Naive B cell (primary cell): ENCODE measurements at regions not wholly inside any gene's neighbourhood (a gene's known extent, or its start where the extent isn't known, plus 50 kb on each side); places are given as distances from the start of the nearest gene placed in this dataset.
A peak's percentile ranks its signal among the peaks of the same experiment; 100 is the strongest.
"Not testable (repeated sequence)": the region's sequence is repeated elsewhere in the genome, so short reads cannot be mapped to it uniquely, and the experiment has no call there.

Experiments used
- ATAC-seq, 2 donors: fragments of 150-1000 bp; cut with Tn5 transposase; 2 replicates each; pipeline ENCODE4 v1.10.0; 2021; ENCODE audit warnings: low read depth in 2 of 2, mild to moderate bottlenecking in 2 of 2, moderate library complexity in 2 of 2
- DNase-seq: peaks from one replicate; pipeline ENCODE4 v3.0.0; 2022
- H3K27ac Mint-ChIP-seq, 6 donors: one replicate each; pipeline ENCODE4 v1.8.0; 2020 to 2022; ENCODE audit warnings: mild to moderate bottlenecking in 6 of 6, mixed read lengths in 6 of 6, moderate library complexity in 5 of 6, inconsistent platforms in 2 of 6
- H3K27me3 Mint-ChIP-seq, 3 donors: one replicate each; pipeline ENCODE4 v1.8.0; 2021 to 2022; ENCODE audit warnings: mixed read lengths in 3 of 3, mild to moderate bottlenecking in 1 of 3
- H3K36me3 Mint-ChIP-seq, 2 donors: one replicate each; pipeline ENCODE4 v1.8.0; 2020 to 2022; ENCODE audit warnings: mixed read lengths in 2 of 2, inconsistent platforms in 1 of 2, mild to moderate bottlenecking in 1 of 2
- H3K4me1 Mint-ChIP-seq, 3 donors: one replicate each; pipeline ENCODE4 v1.8.0; 2020 to 2022; ENCODE audit warnings: mixed read lengths in 3 of 3, inconsistent platforms in 1 of 3, mild to moderate bottlenecking in 1 of 3, moderate library complexity in 1 of 3
- H3K4me3 Mint-ChIP-seq, 8 donors: one replicate each; pipeline ENCODE4 v1.8.0; 2020 to 2022; ENCODE audit warnings: mild to moderate bottlenecking in 8 of 8, mixed read lengths in 8 of 8, moderate library complexity in 8 of 8, inconsistent platforms in 2 of 8
- H3K9me3 Mint-ChIP-seq, 7 donors: one replicate each; pipeline ENCODE4 v1.8.0; 2020 to 2022; ENCODE audit warnings: mixed read lengths in 7 of 7, mild to moderate bottlenecking in 5 of 7, inconsistent platforms in 2 of 7, moderate library complexity in 1 of 7

DNA sequence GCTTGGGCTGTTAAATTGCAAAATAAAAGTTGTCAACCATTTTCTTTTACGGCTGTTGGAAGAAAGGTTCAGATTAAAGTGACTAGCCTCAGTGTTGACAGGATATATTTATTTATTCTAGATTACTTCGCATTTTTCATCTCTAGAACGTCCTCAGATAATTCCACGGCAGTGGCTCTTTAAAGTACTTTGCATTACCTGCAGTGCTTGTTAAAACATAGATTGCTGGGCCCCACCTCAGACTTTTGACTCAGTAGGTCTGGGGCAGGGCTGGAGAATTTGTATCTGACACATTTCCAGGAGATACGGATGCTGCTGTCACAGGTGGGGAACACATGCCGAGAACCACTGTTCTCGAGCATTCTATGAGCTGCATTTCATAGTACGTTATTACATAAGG lies 292.7 kb downstream of the EDEM1 start:
- no peak for ATAC-seq
- no peak overlapping the region for H3K4me3 Mint-ChIP-seq
- H3K36me3 Mint-ChIP-seq: no peaks in the 10 kb centered on the region
- DNase-seq: no peak
- H3K27me3 Mint-ChIP-seq: peaks cover 0 to 5% (median 1%) of the 10 kb centered on the region in 3 donors
- H3K4me1 Mint-ChIP-seq: no peaks in the 10 kb centered on the region
- H3K27ac Mint-ChIP-seq: no peak overlapping the region
- H3K9me3 Mint-ChIP-seq: peaks cover 0 to 2% (median 0%) of the 10 kb centered on the region in 7 donors

DNA sequence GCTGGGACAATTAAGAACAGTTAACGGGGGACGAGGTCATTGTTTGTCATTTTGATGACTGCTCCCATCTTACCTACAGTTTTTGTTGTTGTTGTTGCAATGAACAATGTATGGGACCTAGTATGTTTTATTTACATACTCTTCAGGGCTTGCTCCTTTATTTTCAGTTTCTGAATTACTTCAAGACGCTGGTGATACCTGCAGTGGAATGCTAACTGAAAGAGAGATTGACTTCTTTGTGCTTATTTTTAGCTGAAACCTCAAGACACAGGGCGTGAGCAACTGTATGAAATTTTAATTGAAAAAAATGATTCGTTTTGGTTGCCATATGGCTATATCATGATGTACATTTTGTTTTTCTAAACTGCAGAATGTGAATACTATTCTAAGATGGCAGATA lies 297.9 kb downstream of the EDEM1 start:
- peaks cover 0 to 7% (median 0%) of the 10 kb centered on the region in 3 donors for H3K27me3 Mint-ChIP-seq
- H3K27ac Mint-ChIP-seq: no peak overlapping the region
- no peaks in the 10 kb centered on the region for H3K36me3 Mint-ChIP-seq
- DNase-seq (no peak), ATAC-seq (no peak)
- H3K4me3 Mint-ChIP-seq: no peak overlapping the region
- H3K9me3 Mint-ChIP-seq: peaks cover 0 to 5% (median 0%) of the 10 kb centered on the region in 7 donors
- H3K4me1 Mint-ChIP-seq: peaks cover 0 to 2% (median 0%) of the 10 kb centered on the region in 3 donors

DNA sequence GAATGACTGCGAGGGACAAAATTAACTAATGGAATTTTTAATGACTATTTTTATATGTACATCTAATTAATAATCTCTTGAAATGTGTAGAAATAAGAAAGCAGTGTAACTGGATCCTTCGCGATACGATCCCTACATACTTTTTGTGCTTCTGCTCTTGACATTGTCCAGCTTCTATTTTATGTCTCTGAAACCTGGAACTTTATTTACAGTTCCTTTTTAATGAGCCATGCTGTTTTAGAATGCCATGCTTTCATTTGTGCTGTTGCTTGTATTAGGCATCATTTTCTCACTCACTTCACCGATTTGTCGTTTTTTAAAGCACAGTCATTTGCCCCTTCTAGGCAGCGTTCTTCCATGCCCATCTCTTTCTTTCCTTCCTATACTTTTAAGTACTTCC lies 301.3 kb downstream of the EDEM1 start:
- Mint-ChIP-seq H3K27me3 (peaks cover 0 to 14% (median 6%) of the 10 kb centered on the region in 3 donors), H3K4me1 (peaks cover 0 to 2% (median 0%) of the 10 kb centered on the region in 3 donors), H3K4me3 (no peak overlapping the region), H3K36me3 (no peaks in the 10 kb centered on the region), H3K27ac (no peak overlapping the region), H3K9me3 (peaks cover 0 to 5% (median 0%) of the 10 kb centered on the region in 7 donors)
- ATAC-seq (no peak), DNase-seq (no peak)

DNA sequence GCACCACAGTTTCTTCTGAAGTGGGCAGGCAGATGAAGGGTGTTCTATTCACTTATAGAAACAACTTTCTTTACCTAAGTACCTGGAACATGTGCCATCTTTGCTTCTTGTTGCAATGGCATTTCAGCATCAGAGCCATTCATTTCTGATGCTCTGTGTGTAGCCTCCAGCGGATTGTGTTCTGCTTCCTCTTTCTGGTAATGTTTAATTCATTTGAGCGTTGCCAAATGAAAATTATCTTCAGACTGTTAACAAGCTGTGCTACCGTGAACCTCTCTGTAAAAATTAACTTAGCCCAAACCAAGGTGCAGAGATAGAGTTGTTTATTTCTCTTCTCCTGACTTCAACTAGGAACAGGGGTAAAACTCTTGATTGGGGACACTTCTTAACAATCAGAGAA lies 302.0 kb downstream of the EDEM1 start:
- ATAC-seq (no peak), DNase-seq (no peak)
- Mint-ChIP-seq H3K36me3 (no peaks in the 10 kb centered on the region), H3K4me3 (no peak overlapping the region), H3K4me1 (peaks cover 0 to 2% (median 0%) of the 10 kb centered on the region in 3 donors), H3K27ac (no peak overlapping the region), H3K27me3 (peaks cover 0 to 14% (median 6%) of the 10 kb centered on the region in 3 donors), H3K9me3 (peaks cover 0 to 5% (median 0%) of the 10 kb centered on the region in 7 donors)

DNA sequence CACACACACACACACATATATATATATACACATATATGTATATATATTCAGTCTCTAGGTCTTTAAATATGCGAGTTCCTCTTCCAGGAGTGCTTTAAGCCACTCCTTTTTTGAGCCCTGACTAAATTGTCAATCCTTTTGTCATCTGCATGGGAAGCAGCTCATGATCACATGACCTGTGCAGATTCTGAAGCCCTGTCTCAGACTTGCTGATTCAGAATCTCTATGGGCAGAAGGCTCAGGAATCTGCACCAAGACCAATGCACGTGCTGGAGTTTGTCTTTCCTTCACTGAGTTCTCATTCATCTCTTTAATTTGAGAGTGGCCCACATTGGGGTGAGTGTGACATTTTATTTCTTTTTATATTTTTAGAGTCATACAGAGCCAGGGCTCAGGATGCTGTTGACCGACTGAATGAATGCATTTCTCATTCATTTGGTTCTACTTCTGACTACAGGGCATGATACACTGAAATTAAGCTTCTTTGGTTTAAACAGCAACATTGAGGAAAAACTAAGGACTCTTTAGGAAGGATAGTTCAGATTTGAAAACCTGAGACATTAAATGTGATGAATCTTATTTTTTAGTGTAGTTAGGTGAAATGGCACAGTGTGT lies 307.5 kb downstream of the EDEM1 start:
- ATAC-seq: no peak
- no peak overlapping the region for H3K27ac Mint-ChIP-seq
- H3K9me3 Mint-ChIP-seq: no peaks in the 10 kb centered on the region

DNA sequence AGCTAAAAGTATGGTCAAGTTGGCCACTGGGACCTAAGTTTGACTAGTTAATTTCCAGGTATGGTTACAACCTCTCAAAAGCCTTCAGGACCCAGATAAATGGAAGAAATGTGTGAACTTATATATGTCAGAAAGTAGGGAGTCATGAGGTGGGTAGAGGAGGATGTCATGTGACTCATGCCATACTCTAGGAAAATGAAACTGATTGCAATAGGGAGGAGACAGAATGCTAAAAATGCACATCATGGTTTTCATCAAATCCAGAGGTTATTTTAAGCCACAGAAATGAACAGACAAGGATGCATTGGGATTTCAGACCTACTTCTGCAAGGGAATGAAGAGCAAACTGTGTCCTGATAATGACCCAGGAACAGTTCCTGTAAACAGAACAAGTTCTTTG lies 310.0 kb downstream of the EDEM1 start:
- Mint-ChIP-seq H3K4me3 (no peak overlapping the region), H3K9me3 (no peaks in the 10 kb centered on the region), H3K4me1 (peaks cover 5 to 10% (median 7%) of the 10 kb centered on the region in 3 donors), H3K27me3 (no peaks in the 10 kb centered on the region), H3K36me3 (no peaks in the 10 kb centered on the region), H3K27ac (no peak overlapping the region)
- DNase-seq (no peak), ATAC-seq (no peak)

More for the DNA sequence above, 307.5 kb downstream of the EDEM1 start:
- Mint-ChIP-seq H3K36me3 (no peaks in the 10 kb centered on the region), H3K4me3 (no peak overlapping the region), H3K27me3 (peaks cover 0 to 8% (median 6%) of the 10 kb centered on the region in 3 donors), H3K4me1 (peaks cover 5 to 8% (median 7%) of the 10 kb centered on the region in 3 donors)
- no peak for DNase-seq

DNA sequence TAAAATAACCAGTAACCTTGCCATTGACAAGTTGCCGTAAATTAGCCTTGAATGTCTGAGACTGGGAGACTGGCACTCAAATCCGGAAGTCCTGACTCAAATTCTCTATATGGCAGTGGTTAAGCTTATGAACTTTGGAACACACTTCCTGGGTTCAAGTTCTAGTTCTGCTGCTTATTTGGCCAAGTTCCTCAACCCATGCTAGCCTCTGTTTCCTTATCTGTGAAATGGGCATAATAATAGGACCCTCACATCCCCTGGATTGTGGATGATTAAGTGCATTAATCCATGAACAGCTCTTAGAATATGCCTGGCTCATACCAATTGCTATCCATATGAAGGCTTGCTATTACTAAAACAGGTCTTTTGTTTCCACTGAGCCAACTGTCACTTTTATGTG lies 311.5 kb downstream of the EDEM1 start:
- no peaks in the 10 kb centered on the region for H3K36me3 Mint-ChIP-seq
- no peaks in the 10 kb centered on the region for H3K27me3 Mint-ChIP-seq
- peaks cover 5 to 10% (median 7%) of the 10 kb centered on the region in 3 donors for H3K4me1 Mint-ChIP-seq
- H3K27ac Mint-ChIP-seq: no peak overlapping the region
- ATAC-seq (no peak), DNase-seq (no peak)
- H3K9me3 Mint-ChIP-seq: peaks cover 0 to 2% (median 0%) of the 10 kb centered on the region in 7 donors
- no peak overlapping the region for H3K4me3 Mint-ChIP-seq

DNA sequence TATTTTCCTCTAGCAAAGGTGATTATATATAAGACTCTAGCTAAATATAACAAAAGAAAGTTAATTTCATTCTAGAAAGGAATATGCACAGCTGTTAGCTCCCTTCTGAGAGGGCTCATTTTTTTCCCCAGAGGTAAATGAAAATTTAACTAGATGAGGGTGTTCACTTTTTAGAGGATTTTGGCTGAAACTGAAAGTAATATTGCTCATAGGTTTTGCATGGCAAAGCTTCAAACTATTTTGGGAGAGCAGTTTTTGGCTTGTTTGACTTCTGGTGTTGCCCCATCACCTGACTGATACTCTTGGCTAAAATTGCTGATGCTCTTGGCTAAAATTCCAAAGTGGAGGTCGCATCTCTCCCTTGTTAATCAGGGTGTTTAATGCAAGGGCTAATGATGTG lies 311.9 kb downstream of the EDEM1 start:
- Mint-ChIP-seq H3K9me3 (peaks cover 0 to 2% (median 0%) of the 10 kb centered on the region in 7 donors), H3K27me3 (no peaks in the 10 kb centered on the region), H3K4me3 (no peak overlapping the region), H3K4me1 (peaks cover 5 to 10% (median 7%) of the 10 kb centered on the region in 3 donors), H3K27ac (peak overlapping the region in 2 of 6 donors; percentile 33 to 82), H3K36me3 (no peaks in the 10 kb centered on the region)
- no peak for DNase-seq
- no peak for ATAC-seq

DNA sequence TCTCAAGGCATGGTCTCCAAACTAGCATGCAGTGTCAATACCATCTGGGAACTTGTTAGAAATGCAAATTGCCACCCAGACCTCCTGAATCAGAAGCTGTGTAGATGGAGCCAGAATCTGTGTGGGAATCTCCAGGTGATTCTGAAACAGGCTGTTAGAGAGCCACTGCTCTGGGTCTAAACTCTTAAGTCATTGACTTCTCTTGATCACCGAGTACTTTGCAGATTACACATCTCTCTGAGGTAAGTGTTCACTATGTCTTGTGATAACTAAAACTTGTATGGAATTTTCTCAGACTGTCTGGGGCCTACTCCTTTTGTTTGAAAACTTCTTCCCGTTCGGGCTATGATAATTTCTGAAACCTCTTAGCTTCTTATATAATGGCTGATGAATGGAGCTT lies 315.6 kb downstream of the EDEM1 start:
- no peak for DNase-seq
- H3K36me3 Mint-ChIP-seq: peaks cover 4 to 8% of the 10 kb centered on the region in 2 donors
- H3K4me1 Mint-ChIP-seq: peaks cover 5 to 10% (median 7%) of the 10 kb centered on the region in 3 donors
- peak overlapping the region in 1 of 6 donors; percentile 12 for H3K27ac Mint-ChIP-seq
- no peaks in the 10 kb centered on the region for H3K27me3 Mint-ChIP-seq
- H3K4me3 Mint-ChIP-seq: no peak overlapping the region
- ATAC-seq: no peak
- H3K9me3 Mint-ChIP-seq: peaks cover 3 to 10% (median 5%) of the 10 kb centered on the region in 7 donors

DNA sequence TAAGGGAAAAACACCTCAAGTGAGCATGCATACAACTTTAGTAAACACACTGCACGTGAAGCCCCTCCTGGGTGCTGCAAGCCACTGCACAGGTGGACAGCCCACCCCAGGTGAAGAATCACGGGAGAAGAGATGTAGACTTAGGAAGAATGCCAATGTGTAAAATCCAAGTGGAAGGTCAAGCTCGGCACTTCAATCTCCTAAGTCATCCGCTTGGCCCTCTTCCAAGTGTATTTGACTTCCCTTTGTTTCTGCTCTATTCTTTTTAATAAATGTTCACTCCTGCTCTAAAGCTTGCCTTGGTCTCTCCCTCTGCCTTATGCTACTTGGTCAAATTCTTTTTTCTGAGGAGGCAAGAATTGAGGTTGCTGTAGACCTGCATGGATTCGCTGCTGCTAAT lies 316.6 kb downstream of the EDEM1 start:
- Mint-ChIP-seq H3K36me3 (peaks cover 7 to 15% of the 10 kb centered on the region in 2 donors), H3K27ac (no peak overlapping the region)

DNA sequence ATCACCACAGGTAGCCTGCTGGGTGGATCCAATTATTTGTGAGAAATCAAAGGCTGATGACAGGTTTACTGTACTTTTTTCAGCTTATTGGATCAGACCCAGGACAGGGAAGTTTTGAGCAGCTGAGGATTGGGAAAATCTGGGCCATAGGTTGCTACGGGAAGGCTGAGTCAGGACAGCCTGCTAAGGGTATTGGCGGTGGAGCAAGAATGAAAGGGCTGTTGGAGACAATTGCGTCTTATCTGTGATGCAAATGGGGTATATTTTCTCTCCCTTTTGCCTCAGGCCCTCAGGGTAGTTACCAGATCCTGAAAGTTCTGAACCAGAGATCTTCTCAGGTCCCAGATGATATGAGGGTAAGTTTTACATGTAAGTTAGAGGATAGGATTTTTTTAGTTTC lies 317.7 kb downstream of the EDEM1 start:
- no peak for DNase-seq
- no peak for ATAC-seq
- no peak overlapping the region for H3K4me3 Mint-ChIP-seq
- H3K9me3 Mint-ChIP-seq: peaks cover 14 to 28% (median 21%) of the 10 kb centered on the region in 7 donors
- peaks cover 15 to 16% of the 10 kb centered on the region in 2 donors for H3K36me3 Mint-ChIP-seq
- H3K27me3 Mint-ChIP-seq: no peaks in the 10 kb centered on the region
- peaks cover 0 to 2% (median 0%) of the 10 kb centered on the region in 3 donors for H3K4me1 Mint-ChIP-seq
- no peak overlapping the region for H3K27ac Mint-ChIP-seq

More for the DNA sequence above, 316.6 kb downstream of the EDEM1 start:
- peaks cover 9 to 20% (median 12%) of the 10 kb centered on the region in 7 donors for H3K9me3 Mint-ChIP-seq
- ATAC-seq (no peak), DNase-seq (no peak)
- no peak overlapping the region for H3K4me3 Mint-ChIP-seq
- H3K4me1 Mint-ChIP-seq: peaks cover 5 to 10% (median 7%) of the 10 kb centered on the region in 3 donors
- no peaks in the 10 kb centered on the region for H3K27me3 Mint-ChIP-seq

DNA sequence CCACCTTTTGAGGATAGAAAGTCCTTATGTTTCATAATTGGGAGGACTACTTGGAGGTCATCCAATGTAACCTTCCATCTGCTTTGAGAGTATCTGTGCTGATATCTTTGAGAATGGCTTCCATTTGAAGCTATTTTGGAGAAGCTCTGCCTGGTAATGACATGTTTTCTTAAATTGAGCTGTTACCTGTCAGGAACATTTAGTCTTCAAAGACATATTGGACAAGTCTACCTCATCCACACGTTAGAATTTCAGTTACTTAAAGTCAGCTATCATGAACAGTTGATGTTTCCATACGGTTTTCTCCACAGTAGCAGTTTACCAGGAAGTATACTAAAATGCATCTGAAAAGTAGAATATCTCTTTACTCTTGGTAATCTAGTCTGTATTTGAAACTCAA lies 318.5 kb downstream of the EDEM1 start:
- peaks cover 17 to 28% (median 21%) of the 10 kb centered on the region in 7 donors for H3K9me3 Mint-ChIP-seq
- no peak overlapping the region for H3K4me3 Mint-ChIP-seq
- H3K4me1 Mint-ChIP-seq: no peaks in the 10 kb centered on the region
- no peak for ATAC-seq
- H3K36me3 Mint-ChIP-seq: peaks cover 16 to 19% of the 10 kb centered on the region in 2 donors
- DNase-seq: no peak
- H3K27me3 Mint-ChIP-seq: peaks cover 0 to 2% (median 0%) of the 10 kb centered on the region in 3 donors
- no peak overlapping the region for H3K27ac Mint-ChIP-seq

DNA sequence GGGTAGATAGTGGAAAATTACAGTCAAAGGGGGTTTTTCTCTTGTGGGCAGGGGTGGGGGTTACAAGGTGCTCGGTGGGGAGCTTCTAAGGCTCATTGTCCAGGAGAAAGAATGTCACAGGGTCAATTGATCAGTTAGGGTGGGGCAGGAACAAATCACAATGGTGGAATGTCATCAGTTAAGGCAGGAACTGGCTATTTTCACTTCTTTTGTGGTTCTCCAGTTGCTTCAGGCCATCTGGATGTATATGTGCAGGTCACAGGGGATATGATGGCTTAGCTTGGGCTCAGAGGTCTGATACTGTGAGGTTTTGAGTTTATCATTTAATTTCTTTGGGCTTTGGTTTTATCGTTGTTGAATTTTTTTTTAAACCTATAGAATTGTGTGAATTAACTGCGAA lies 321.4 kb downstream of the EDEM1 start:
- not testable (repeated sequence) for H3K27ac Mint-ChIP-seq, DNase-seq, H3K27me3 Mint-ChIP-seq, H3K4me1 Mint-ChIP-seq, ATAC-seq, H3K4me3 Mint-ChIP-seq
- peaks cover 20 to 46% (median 28%) of the 10 kb centered on the region in 7 donors for H3K9me3 Mint-ChIP-seq
- H3K36me3 Mint-ChIP-seq: peaks cover 16 to 29% of the 10 kb centered on the region in 2 donors

DNA sequence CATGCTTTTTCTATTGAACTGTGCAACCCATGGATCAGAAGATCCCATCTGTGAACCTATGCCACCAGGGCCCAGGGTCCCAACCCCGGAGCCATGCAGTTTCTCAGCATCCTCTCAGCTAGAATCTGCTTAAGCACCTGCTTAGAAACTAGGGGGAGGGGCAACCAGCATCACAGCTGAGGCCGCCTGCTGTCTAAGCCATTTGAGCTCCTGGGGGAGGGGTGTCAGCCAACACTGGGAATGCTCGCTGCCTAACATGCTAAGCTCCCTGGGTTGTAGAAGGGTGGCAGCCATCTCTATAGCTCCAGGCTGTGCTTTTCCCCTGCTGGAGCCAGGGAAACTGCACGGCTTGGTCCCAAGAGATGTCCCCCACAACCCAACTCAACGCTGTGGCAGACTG lies 322.8 kb downstream of the EDEM1 start:
- Mint-ChIP-seq H3K9me3 (peaks cover 23 to 57% (median 37%) of the 10 kb centered on the region in 7 donors), H3K27me3 (peaks cover 0 to 7% (median 0%) of the 10 kb centered on the region in 3 donors), H3K36me3 (peaks cover 16 to 33% of the 10 kb centered on the region in 2 donors), H3K4me1 (no peaks in the 10 kb centered on the region), H3K27ac (no peak overlapping the region), H3K4me3 (no peak overlapping the region)
- DNase-seq: no peak
- ATAC-seq: no peak
